IMR-90 (cell line): ENCODE measurements at regions not wholly inside any gene's neighbourhood (a gene's known extent, or its start where the extent isn't known, plus 50 kb on each side); places are given as distances from the start of the nearest gene placed in this dataset.

Experiments
- POLR2A ChIP-seq: IDR thresholded peaks from 2 replicates; pipeline ENCODE4 v1.6.1; 2012; ENCODE audit warnings: mild to moderate bottlenecking, low read depth, low read length
- RCOR1 ChIP-seq: IDR thresholded peaks from 2 replicates; pipeline ENCODE4 v1.6.1; 2012; ENCODE audit warnings: mild to moderate bottlenecking, low read length, improper control_type of control experiment; ENCODE audit not compliant: insufficient replicate concordance
- RFX5 ChIP-seq: IDR thresholded peaks from 2 replicates; pipeline ENCODE4 v1.8.0; 2012; ENCODE audit warnings: low read depth, mild to moderate bottlenecking, low read length, moderate library complexity
- TF ChIP-seq, protein P1 (sequence below): conservative IDR thresholded peaks from 2 replicates; pipeline ENCODE4 v1.5.1; 2012; ENCODE audit warnings: mild to moderate bottlenecking, low read depth, low read length, improper control_type of control experiment

- TF ChIP-seq, protein P1, sequence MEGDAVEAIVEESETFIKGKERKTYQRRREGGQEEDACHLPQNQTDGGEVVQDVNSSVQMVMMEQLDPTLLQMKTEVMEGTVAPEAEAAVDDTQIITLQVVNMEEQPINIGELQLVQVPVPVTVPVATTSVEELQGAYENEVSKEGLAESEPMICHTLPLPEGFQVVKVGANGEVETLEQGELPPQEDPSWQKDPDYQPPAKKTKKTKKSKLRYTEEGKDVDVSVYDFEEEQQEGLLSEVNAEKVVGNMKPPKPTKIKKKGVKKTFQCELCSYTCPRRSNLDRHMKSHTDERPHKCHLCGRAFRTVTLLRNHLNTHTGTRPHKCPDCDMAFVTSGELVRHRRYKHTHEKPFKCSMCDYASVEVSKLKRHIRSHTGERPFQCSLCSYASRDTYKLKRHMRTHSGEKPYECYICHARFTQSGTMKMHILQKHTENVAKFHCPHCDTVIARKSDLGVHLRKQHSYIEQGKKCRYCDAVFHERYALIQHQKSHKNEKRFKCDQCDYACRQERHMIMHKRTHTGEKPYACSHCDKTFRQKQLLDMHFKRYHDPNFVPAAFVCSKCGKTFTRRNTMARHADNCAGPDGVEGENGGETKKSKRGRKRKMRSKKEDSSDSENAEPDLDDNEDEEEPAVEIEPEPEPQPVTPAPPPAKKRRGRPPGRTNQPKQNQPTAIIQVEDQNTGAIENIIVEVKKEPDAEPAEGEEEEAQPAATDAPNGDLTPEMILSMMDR = no peak
- TF ChIP-seq RCOR1 = no peak
- no peak for TF ChIP-seq RFX5
- TF ChIP-seq POLR2A = no peak
These were observed 431.9 kb downstream of the MFSD1 start for GRCh38 chr3:159233734-159234133.
